NCI-H2196 (cell line): ENCODE measurements at regions not wholly inside any gene's neighbourhood (a gene's known extent, or its start where the extent isn't known, plus 50 kb on each side); places are given as distances from the start of the nearest gene placed in this dataset.
A peak's percentile ranks its signal among the peaks of the same experiment; 100 is the strongest.

Experiments
- DNase-seq: peaks from one replicate; lab custom pipeline; 2025; ENCODE audit not compliant: unreplicated experiment; lab: John Stamatoyannopoulos, UW

GRCh38 chr10:91127341-91128082 is 93.0 kb upstream of the PCGF5 start:
- no peak for DNase-seq

- DNase-seq, result no peak
Observed at GRCh38 chr10:91135113-91135512, 85.3 kb upstream of the PCGF5 start.

- DNase-seq, result no peak
Observed at GRCh38 chr10:91137011-91137643, 83.3 kb upstream of the PCGF5 start.

- peak; percentile 46 for DNase-seq
Observed at GRCh38 chr10:91137822-91138221, 82.6 kb upstream of the PCGF5 start.

- DNase-seq, result no peak
Observed at GRCh38 chr10:91140995-91141549, 79.4 kb upstream of the PCGF5 start.

- no peak for DNase-seq
Observed at GRCh38 chr10:91144961-91145360, 75.5 kb upstream of the PCGF5 start.

- no peak for DNase-seq
Observed at GRCh38 chr10:91146146-91146545, 74.3 kb upstream of the PCGF5 start.

GRCh38 chr10:91149550-91149949 is 70.9 kb upstream of the PCGF5 start:
- DNase-seq, result no peak

- no peak for DNase-seq
Observed at GRCh38 chr10:91150631-91151030, 69.8 kb upstream of the PCGF5 start.

- DNase-seq, result no peak
Observed at GRCh38 chr10:91153508-91153907, 67.0 kb upstream of the PCGF5 start.

- DNase-seq, result no peak
Observed at GRCh38 chr10:91154842-91155241, 65.6 kb upstream of the PCGF5 start.

- DNase-seq, result no peak
Observed at GRCh38 chr10:91156196-91156595, 64.3 kb upstream of the PCGF5 start.

GRCh38 chr10:91159254-91159783 is 61.1 kb upstream of the PCGF5 start:
- DNase-seq, result no peak

- no peak for DNase-seq
Observed at GRCh38 chr10:91162050-91162494, 58.4 kb upstream of the PCGF5 start.

- DNase-seq, result peak; percentile 36
Observed at GRCh38 chr10:91162495-91163268, 57.8 kb upstream of the PCGF5 start.

GRCh38 chr10:91163269-91163868 is 57.1 kb upstream of the PCGF5 start:
- DNase-seq, result peak; percentile 16

GRCh38 chr10:91163869-91164474 is 56.5 kb upstream of the PCGF5 start:
- no peak for DNase-seq

- DNase-seq, result no peak
Observed at GRCh38 chr10:91164520-91165065, 55.9 kb upstream of the PCGF5 start.

GRCh38 chr10:91167406-91167805 is 53.1 kb upstream of the PCGF5 start:
- no peak for DNase-seq

GRCh38 chr10:91170418-91170817 is 50.0 kb upstream of the PCGF5 start:
- no peak for DNase-seq
